GM21717 (cell line): ENCODE measurements at regions not wholly inside any gene's neighbourhood (a gene's known extent, or its start where the extent isn't known, plus 50 kb on each side); places are given as distances from the start of the nearest gene placed in this dataset.

Experiments
- ATAC-seq: cut with Tn5 transposase; IDR thresholded peaks from one replicate; pipeline ENCODE4 v1.9.1; 2021; ENCODE audit warnings: mild to moderate bottlenecking, moderate library complexity; ENCODE audit not compliant: unreplicated experiment

DNA sequence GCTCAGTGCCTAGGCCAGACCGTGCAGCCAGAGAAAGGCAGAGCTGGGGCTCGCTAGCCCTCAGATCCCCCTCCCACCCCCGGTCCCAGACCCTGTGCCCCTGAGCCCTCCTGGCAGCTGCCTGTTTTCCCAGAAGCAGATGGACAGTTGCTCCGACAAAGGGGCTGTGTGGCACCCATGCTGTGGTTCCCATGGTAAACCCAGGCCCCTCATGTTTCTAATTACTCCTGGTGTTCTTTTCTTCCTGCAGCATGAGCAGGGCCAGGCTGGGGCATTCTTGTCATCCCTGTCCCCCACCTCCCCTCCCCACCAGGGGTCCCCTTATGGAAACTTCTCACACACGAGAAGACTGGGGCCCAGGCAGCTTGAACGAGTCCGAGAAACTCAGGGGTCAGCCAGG is 269.6 kb downstream of the HAUS1 start:
- ATAC-seq: no peak

GRCh38 chr18:46374850-46375249 is 270.7 kb downstream of the HAUS1 start:
- ATAC-seq: no peak

- ATAC-seq: no peak
Observed at GRCh38 chr18:46377557-46377956, 273.4 kb downstream of the HAUS1 start.

GRCh38 chr18:46378126-46378863 is 274.1 kb downstream of the HAUS1 start:
- ATAC-seq: no peak

DNA sequence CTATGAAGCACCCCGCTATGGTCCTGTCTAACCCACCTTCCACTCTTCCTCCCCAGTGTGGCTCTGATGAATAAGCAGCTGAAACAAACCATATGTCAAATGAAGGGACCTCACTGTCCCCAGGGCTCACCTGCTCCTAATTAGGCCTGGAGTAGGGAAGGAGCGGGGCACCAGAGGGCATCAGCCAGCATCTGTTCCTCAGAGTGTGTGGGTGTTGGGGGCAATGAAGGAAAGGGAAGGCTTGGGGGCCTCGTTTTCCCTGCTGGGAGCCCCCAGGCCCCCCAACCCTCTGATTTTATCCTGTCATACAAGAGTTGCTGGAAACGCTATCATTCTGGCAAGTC is 274.7 kb downstream of the HAUS1 start:
- no peak for ATAC-seq

- ATAC-seq: no peak
Observed at GRCh38 chr18:46379323-46379950, 275.3 kb downstream of the HAUS1 start.

GRCh38 chr18:46385124-46385523 is 271.9 kb downstream of the LOXHD1 start:
- ATAC-seq: no peak

- no peak for ATAC-seq
Observed at GRCh38 chr18:46386788-46387187, 270.2 kb downstream of the LOXHD1 start.

DNA sequence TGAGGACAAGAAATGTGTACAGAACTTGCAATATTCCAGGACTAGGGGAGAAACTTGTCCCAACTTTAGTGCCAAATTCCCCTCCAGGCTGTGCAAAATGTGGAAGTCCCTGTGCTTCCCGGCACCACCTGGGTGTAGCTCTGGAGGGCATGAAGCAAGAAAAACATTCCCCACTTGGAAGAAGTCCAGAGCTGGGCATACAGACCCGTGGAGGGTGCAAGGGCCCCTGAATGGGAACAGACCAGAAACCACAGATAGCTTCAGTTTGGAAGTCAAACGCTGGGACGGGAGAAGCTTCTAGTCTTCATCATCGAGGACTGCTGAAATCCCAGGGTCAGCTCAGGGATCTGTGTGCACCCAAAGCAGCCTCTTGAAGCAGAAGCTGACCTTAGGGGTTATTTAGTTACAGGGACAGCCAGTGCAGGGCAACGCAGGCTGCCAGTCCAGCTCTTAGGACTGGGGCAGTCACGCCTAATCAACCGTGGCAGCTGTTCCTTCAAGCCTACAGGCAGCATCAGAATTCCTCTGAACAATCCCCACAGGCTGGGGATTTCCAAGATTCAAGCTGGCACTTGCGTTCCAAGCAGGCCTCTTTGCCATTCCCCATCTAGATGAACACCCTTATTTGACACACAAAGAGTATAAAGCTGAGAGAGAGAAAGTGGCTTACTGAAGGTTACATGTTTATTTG is 269.4 kb downstream of the LOXHD1 start:
- no peak for ATAC-seq

DNA sequence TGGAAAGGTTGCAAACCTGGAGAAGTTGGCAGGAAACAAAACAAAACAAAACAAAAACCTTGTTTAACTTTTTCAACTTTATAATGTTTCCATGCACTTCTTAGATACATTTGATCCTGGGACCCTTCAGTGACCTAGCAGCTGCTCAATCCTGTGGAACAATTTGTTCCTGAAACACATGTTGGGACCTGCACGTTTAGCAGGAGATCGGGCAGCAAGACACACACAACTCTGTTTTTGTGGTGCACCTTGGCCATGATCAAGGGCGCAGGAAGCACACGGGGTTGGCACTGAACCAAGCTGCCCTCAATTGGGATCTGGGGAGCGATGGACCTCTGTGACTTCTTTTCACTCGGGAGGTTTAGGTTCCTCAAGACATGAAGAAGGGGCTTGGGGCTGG is 268.7 kb downstream of the LOXHD1 start:
- ATAC-seq: no peak

GRCh38 chr18:46392576-46392975 is 264.4 kb downstream of the LOXHD1 start:
- no peak for ATAC-seq

GRCh38 chr18:46393230-46393629 is 263.8 kb downstream of the LOXHD1 start:
- ATAC-seq: no peak

DNA sequence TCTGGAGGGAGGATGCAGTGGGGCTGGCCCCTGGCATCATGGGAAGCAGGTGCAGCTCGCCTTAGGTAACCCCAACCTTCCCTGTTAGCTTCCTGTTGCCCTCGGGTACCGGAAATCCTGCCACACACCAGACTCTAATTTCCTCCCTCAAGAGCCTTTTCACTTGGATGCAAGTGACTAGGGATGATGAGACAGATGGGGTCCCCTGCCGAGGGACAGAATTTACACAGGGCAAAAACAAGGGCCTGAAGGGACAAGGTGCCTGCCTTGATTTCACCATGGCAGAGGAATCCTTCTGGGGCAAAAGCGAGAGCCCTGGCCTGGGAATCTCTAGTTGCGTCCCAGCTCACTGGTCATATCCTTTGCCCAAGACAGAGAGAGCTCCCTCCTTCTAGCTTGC is 263.1 kb downstream of the LOXHD1 start:
- ATAC-seq: no peak

DNA sequence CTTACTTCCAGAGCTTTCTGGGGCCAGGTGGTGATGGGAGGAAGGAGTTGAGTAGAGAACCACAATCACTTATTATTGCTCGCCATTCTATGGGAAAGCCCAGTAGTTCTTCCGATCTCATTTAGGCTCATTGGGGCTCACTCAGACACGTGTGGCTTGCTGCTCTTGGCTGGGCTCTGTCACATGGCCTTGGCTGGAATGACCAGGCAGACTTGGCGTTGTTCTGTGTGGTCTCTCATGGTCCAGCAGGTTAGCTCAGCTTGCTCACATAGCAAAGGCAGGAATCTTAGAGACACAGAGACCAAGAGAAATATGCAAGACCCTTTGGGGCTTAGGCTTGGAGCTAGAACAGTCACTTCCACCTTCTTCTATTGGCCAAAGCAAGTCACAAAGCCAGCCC is 261.2 kb downstream of the LOXHD1 start:
- no peak for ATAC-seq

- ATAC-seq: no peak
Observed at GRCh38 chr18:46397174-46397573, 259.8 kb downstream of the LOXHD1 start.

- no peak for ATAC-seq
Observed at GRCh38 chr18:46398005-46398404, 259.0 kb downstream of the LOXHD1 start.

DNA sequence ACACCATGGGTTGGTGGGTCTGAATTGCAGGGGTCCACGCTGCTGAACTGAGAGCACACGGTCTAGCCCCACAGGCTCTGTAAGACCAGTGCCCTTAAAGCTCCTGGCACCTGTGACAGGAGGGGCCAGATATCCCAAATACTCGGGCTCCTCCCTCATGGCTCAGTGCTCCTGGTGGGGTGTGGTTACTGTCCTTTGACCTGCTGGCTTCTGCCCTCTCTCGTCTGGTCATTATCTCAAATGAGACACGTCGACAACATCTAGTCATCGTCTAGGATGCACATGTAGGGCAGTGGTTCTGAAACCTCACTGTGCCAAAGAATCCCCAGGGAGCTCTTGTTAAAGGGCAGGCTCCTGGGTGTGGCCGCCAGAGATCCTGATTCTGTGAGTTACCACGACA is 258.4 kb downstream of the LOXHD1 start:
- no peak for ATAC-seq

DNA sequence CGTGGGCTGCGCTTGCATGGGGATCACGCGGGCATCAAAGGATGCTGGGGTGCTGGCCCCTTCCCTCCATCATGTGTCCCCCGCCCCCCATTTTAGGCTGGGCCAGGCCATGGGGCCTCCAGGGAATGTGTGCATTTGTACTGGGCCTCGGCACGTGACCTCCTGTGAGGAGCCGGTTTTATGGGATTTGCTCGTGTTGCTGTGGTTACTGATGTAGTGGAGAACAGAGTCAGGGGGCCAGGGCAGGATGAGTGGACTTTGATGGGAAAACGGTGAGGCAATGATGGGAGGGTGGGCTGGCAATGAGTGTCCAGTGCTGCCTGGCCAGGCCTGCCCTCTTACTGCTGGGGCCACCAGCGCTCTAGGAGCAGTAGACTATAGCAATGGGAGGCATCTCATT is 257.7 kb downstream of the LOXHD1 start:
- ATAC-seq: no peak

DNA sequence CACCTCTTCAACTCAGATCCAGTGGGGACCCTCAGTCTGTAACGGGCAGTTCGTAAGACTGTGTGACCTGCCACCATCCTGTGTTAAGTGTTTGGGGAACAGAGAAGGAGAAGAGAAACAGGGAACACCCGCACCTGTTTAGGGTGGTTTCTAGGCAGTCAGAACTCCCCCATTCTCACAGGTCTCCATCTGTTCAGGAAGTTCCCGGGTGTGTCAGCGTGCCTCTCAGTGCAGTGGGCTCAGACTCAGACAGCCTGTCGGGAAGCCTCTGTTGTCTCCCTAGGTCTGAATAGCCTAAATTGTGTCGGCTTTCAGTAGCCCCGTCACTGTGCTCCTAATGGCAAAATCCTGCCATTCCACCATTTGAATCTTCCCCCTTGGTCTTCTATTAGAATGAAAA is 256.6 kb downstream of the LOXHD1 start:
- no peak for ATAC-seq

- no peak for ATAC-seq
Observed at GRCh38 chr18:46401486-46402070, 255.4 kb downstream of the LOXHD1 start.

- no peak for ATAC-seq
Observed at GRCh38 chr18:46402396-46402795, 254.6 kb downstream of the LOXHD1 start.

DNA sequence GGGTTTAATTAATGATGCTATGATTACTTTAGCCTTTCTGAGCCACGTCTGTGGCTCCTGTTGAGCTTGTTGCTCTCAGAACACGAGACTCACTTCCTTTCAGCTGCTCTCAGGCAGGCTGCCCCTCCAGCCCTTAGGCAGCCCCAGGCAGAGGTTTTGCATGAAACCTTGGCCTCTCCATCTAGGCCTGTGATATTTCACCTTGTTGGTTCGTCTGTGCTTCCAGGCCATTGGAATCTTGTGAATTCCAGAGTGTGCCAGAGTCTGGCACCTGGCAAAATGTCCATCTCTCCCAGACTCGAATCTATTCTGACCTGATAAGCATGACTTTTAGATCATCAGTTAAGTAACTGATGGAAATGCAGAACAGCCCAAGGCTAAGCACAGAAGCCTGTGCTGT is 254.1 kb downstream of the LOXHD1 start:
- no peak for ATAC-seq
